ENCODE measurements at regions not wholly inside any gene's neighbourhood (a gene's known extent, or its start where the extent isn't known, plus 50 kb on each side); places are given as distances from the start of the nearest gene placed in this dataset.
"Not testable (repeated sequence)": the region's sequence is repeated elsewhere in the genome, so short reads cannot be mapped to it uniquely, and the experiment has no call there.

GRCh38 chr19:56894626-56895025, 54.1 kb upstream of the PEG3 start:
- no peak for DNase-seq (ENCODE audit: low spot score)

- no peak for DNase-seq (ENCODE audit: low spot score)
Observed at GRCh38 chr19:56896095-56896494, 55.6 kb upstream of the PEG3 start.

DNA sequence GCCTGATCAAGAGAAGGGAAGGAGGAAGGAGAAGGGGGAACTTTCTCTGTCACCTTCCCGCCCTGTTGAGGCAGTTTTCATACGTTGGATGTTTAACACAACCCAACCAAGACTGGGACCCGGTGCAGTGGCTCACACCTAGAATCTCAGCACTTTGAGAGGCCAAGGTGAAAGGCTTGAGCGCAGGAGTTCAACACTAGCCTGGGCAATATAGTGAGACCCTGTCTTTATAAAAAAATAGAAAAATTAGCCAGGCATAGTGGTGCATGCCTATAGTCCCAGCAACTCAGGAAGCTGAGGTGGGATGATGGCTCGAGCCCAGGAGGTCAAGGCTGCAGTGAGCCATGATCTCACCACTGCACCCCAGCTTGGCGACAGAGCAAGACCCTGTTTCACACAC, 59.4 kb upstream of the PEG3 start:
- no peak for DNase-seq (ENCODE audit: low spot score)

DNA sequence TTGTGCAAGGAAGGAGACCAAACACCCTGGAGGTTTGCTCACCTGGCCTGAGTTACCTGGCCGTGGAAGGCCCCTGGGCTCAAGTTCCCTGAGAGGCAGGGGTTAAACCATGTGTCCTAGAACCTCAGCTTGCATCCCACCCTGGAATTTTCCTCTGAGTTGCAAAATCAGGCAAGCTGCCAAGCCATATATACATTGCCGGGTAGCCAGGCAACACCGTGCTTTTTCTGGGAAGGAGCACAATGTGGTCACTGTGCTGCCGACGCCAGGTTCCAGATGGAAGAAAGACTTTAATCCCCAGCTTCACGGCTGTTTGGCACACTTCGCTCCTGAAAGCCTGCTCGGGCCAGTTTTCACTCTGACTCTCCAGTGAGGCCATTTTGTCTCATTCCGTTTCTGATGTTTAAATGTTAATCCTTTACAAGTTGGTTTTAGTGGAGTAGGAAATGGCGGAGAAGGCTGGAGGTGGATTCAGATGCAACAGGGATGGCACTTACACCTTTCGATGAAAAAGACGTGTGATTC, 60.1 kb upstream of the PEG3 start:
- no peak for DNase-seq (ENCODE audit: low spot score)

DNA sequence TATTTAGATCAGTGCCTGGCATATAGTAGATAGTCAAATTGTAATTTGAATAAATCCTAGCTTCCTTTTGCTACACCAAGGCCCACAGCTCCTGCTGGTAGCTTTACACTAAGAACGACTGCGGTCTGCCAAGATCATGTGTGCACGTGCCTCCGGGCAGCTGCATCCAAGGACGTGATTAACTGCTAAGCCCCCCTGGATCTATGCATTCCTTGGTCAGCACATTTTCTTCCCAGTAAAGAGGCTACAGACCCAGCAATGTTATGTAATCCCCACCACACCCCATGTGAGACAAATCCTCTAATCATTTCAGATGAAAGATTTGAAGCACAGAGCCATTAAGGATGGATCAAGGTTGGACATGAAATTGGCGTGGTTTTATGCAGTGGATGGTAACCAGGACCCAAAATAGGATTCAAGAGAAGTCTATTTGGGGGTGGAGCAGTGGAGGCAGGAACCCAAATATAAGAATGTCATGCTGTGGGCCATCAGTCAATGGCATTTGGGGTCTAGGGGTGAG, 65.2 kb upstream of the PEG3 start:
- no peak for DNase-seq (ENCODE audit: low spot score)

DNA sequence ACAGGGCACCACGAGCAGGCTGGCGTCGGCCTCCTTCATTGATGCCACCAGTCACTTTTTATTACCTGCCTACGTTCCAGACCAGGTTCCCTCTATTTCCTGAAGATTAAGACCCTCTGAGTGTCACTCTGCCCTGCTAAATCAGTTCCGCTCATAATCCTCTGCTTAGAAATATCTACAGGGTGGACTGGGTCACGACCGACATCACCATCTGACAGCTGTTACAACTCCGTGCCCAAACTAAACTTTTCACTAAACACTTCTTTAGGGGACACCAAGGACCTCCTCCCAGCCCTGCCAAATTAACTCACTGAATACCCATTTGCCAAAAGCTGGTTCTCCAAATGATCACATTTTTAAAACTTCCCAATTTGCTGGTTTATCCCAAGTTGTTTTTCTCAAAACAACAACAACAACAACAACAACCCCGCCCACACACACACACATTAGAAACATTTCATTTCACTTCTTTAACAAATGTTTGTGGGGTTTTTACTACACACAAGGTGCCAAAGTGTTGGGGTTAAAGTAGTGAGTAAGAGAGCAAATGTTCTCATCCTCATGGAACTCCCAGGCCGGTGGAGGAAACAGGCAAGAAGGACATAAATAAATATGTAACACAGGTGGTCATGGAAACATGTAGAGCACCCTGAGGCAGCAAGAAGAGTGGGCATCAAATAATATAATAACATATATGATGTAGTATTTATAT, 72.0 kb upstream of the PEG3 start:
- DNase-seq (ENCODE audit: low spot score), result no peak

- DNase-seq (ENCODE audit: low spot score), result not testable (repeated sequence)
Observed at GRCh38 chr19:56913113-56913455, 72.6 kb upstream of the PEG3 start.

GRCh38 chr19:56916528-56916927, 76.0 kb upstream of the PEG3 start:
- no peak for DNase-seq (ENCODE audit: low spot score)

GRCh38 chr19:56917529-56917928, 77.0 kb upstream of the PEG3 start:
- DNase-seq (ENCODE audit: low spot score), result no peak

GRCh38 chr19:56917998-56918397, 77.5 kb upstream of the PEG3 start:
- DNase-seq (ENCODE audit: low spot score), result no peak

- no peak for DNase-seq (ENCODE audit: low spot score)
Observed at GRCh38 chr19:56918682-56919307, 78.3 kb upstream of the PEG3 start.

- DNase-seq (ENCODE audit: low spot score), result no peak
Observed at GRCh38 chr19:56919308-56919995, 78.9 kb upstream of the PEG3 start.

- not testable (repeated sequence) for DNase-seq (ENCODE audit: low spot score)
Observed at GRCh38 chr19:56926094-56926493, 85.6 kb upstream of the PEG3 start.

DNA sequence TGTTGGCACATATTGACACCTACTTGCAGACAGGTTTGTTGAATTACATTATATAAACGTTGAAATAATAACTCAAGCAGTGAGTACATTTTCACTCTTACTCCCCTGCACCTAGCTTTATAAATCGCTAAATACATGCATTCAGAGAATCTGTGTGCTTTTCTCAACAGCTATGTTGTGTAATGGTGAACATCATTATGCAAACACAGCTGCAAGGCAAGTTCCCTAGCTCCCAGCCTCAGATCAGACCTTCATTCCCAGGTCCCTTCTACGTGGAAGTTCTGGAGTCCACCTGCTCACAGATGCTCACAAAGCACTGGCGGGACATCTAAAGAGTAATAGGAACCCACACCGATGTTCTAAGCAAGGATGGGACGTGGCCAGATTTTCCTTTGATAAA, 86.8 kb upstream of the PEG3 start:
- no peak for DNase-seq (ENCODE audit: low spot score)

GRCh38 chr19:56927791-56928207, 87.3 kb upstream of the PEG3 start:
- no peak for DNase-seq (ENCODE audit: low spot score)

DNA sequence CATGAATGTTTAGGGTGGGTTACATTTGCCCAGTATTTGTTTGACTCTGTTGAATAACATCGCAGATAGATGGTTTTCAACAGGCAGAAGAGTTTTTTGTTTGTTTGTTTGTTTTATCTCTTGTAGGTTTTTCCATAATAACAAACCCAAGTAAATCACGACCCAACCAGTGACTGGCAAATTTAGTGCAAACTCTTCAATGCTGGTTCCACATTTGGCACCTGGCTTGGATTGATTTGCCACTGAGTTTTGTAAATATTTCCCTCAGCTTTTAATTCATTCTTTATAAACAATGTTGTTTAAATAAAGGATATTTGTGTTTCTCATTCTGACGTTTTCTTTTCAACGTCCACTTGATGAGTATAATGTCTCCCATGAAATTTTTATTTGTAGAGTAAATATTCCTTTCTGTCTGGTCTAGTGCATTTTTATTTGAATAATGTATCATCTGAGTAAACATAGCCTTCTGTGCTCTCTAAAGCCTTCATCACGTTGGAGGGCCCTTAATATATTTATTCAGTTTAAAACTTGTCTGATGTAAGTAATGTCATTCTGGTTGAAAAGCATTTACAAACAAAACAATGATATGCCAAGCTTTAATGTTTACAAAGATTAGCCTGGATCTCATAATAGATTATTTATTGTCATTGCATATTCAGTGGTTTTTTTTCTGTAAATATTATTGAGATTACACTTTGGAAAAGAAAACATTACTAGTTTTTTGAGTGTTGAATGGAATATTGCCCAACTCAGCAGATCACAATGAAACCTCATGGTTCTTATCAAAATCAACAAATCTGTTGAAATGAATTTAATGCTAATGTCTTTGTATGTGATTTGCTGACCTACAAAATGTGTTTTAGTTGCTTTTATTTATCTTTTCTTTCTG, 90.4 kb upstream of the PEG3 start:
- DNase-seq (ENCODE audit: low spot score), result no peak

DNA sequence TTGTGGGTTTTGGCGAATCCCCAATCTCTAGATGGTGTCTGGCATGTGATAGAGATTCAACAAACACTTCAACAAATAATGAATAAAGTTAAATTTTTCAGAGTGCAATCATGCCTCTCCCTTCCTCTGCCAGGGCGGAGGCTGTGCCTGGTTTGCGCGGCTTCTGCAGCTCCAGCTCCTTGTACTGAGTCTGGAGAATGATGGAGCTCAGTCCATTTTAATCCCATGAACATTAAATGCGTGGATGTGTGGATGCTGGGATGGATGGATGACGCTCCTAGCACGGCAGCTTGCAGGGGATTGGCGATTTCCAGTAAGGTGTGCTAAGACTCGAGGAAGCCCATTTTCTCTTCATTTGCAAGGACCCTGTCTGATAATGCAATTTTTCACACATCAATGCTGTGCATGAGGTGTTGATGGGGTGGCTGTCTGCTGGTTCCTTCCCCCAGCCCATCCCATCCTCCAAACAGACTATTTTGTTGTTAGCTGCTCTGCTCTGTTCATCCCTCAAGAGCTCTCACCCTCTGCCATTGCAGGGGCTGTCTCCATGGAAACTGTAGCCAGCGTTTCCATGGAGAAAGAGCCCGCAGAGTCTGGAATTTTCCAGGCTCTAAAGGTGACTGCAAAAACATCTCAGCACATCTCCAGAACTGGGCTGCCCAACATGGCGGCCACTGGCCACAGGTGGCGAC, 92.6 kb upstream of the PEG3 start:
- no peak for DNase-seq (ENCODE audit: low spot score)

DNA sequence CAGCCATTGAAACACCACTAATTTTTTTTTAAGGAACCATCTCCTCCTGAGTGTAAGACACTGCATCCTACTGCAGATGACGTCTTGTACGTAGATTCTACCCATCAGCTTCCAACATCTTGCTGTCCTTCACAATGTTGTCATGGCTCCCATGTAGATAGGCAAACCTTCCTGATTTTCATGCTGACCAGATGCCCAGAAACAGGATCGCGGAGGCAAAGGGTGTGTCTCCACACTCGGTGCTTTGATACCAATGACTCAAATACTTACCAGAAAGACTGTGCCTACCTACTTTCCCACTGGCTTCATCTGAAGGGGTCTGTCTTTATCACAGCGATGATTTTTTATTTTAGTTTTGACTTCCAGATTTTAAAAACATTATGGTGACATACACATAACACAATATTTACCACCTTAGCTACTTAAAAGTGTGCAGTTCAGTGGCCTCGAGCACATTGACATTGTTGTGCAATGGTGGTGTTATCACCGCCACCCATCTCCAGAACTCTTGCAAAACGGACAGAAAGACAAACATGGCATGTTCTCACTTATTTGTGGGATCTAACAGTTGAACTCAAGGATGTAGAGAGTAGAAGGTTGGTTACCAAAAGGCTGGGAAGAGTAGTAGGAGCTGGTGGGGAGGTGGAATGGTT, 94.0 kb upstream of the PEG3 start:
- no peak for DNase-seq (ENCODE audit: low spot score)

DNA sequence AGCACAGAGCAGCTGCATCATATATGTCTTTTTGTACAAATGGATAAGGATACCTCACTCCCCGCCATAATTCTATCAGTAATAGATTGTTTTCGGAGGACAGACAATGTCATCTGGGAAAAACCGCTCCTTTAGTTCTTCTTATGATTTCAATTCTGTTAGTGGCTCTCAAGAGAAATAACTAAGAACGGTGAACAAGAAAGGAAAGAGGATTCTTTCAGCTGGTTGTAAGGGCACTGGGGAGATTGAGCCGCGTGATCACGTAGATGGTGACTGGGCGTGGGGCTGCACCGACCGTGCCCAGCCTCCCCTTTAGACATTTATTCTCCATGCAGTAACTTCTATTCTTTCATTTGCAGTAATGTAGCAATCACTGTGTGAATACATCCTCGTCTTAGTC, 99.4 kb upstream of the PEG3 start:
- no peak for DNase-seq (ENCODE audit: low spot score)

DNA sequence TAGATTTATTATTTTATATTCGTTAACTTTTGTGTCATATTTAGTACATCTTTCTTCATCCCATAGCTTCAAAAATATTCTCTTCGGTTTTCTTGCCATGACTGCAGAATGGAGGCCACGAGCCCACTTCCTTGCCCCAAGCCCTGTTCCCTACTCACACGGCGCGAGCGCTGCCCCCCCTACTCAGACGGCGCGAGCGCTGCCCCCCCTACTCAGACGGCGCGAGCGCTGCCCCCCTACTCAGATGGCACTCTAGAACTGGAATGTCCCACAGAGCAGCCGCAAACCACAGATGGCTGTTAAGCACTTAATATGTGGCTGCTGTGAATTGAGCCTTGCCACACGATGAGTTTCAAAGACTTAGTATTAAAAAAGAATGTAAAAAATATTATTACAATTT, 102.2 kb upstream of the PEG3 start:
- peak; percentile 18 for DNase-seq (ENCODE audit: low spot score)

DNA sequence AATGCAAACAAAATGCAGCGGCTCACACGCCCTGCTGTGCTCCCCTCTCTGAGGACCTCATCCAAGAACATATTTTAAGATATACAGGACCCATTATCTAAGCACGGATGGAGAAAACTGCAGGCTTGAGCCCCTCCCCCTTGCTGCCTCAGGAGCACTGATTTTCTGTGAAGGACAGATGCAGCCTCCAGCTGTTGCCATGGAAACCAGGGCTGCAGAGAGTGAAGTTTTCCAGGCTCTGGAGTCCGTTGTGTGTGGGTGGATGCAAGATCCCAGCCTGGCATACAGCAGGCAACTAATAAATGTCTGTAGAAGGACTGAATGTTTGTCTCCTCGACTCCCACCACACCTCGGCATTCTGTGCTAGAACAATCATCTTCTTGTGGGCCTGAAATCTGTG, 105.6 kb upstream of the PEG3 start:
- no peak for DNase-seq (ENCODE audit: low spot score)

Data from AG08396 (cell line).